HG03196 (cell line): ENCODE measurements at regions not wholly inside any gene's neighbourhood (a gene's known extent, or its start where the extent isn't known, plus 50 kb on each side); places are given as distances from the start of the nearest gene placed in this dataset.

Experiments
- ATAC-seq: cut with Tn5 transposase; IDR thresholded peaks from one replicate; pipeline ENCODE4 v1.9.1; 2021; ENCODE audit not compliant: unreplicated experiment

GRCh38 chr6:93575495-93576267, 156.3 kb upstream of the EPHA7 start:
- no peak for ATAC-seq

GRCh38 chr6:93574299-93574698, 154.9 kb upstream of the EPHA7 start:
- ATAC-seq: no peak

GRCh38 chr6:93571346-93571745, 152.0 kb upstream of the EPHA7 start:
- ATAC-seq: no peak

- no peak for ATAC-seq
These were observed 148.8 kb upstream of the EPHA7 start for GRCh38 chr6:93568169-93568568.

GRCh38 chr6:93567164-93567563, 147.8 kb upstream of the EPHA7 start:
- no peak for ATAC-seq

GRCh38 chr6:93566285-93566684, 146.9 kb upstream of the EPHA7 start:
- ATAC-seq: no peak

- ATAC-seq: no peak
These were observed 143.2 kb upstream of the EPHA7 start for GRCh38 chr6:93562582-93562981.

GRCh38 chr6:93555292-93555691, 135.9 kb upstream of the EPHA7 start:
- no peak for ATAC-seq

GRCh38 chr6:93554018-93554417, 134.7 kb upstream of the EPHA7 start:
- no peak for ATAC-seq

GRCh38 chr6:93550551-93551276, 131.4 kb upstream of the EPHA7 start:
- no peak for ATAC-seq

- ATAC-seq: no peak
These were observed 130.5 kb upstream of the EPHA7 start for GRCh38 chr6:93549868-93550267.

- no peak for ATAC-seq
These were observed 105.5 kb upstream of the EPHA7 start for GRCh38 chr6:93524671-93525451.

- no peak for ATAC-seq
These were observed 104.0 kb upstream of the EPHA7 start for GRCh38 chr6:93523365-93523764.

- no peak for ATAC-seq
These were observed 97.1 kb upstream of the EPHA7 start for GRCh38 chr6:93516441-93516840.

GRCh38 chr6:93515736-93516135, 96.4 kb upstream of the EPHA7 start:
- ATAC-seq: no peak

- ATAC-seq: no peak
These were observed 79.4 kb upstream of the EPHA7 start for GRCh38 chr6:93498713-93499112.

- no peak for ATAC-seq
These were observed 77.2 kb upstream of the EPHA7 start for GRCh38 chr6:93496548-93496947.

GRCh38 chr6:93494057-93494456, 74.7 kb upstream of the EPHA7 start:
- no peak for ATAC-seq

- no peak for ATAC-seq
These were observed 55.4 kb upstream of the EPHA7 start for GRCh38 chr6:93474733-93475179.

- no peak for ATAC-seq
These were observed 51.9 kb upstream of the EPHA7 start for GRCh38 chr6:93471281-93471680.
